GM12878 (cell line): ENCODE measurements at regions not wholly inside any gene's neighbourhood (a gene's known extent, or its start where the extent isn't known, plus 50 kb on each side); places are given as distances from the start of the nearest gene placed in this dataset.

ENCODE experiments used
- ATAC-seq: fragments of 200-7000 bp; cut with Tn5 transposase; 3 replicates; pipeline ENCODE4 v1.9.1; 2020; ENCODE audit warnings: mild to moderate bottlenecking, moderate library complexity
- BruUV-seq: library from RNA; stranded (reverse); fragments of 400-500 nt; replicated peaks from 2 replicates; lab custom pipeline; 2021; lab: Mats Ljungman, UMichigan
- CTCF ChIA-PET: fragments of 300-600 bp; sonication (Branson Sonifier 250); formaldehyde crosslinking; extraction: SDS; loops from one replicate; lab custom pipeline; 2021; ENCODE audit warnings: inconsistent platforms; lab: Yijun Ruan, JAX
- POLR2A ChIA-PET: fragments of 350-600 bp; formaldehyde crosslinking; extraction: SDS; loops from one replicate; lab custom pipeline; 2021; ENCODE audit warnings: inconsistent platforms; lab: Charles Lee
- RAD21 ChIA-PET: fragments of 300-600 bp; sonication (Branson Sonifier 250); formaldehyde crosslinking; loops from one replicate; lab custom pipeline; 2023; ENCODE audit warnings: antibody characterized with exemption; ENCODE audit not compliant: unreplicated experiment; lab: Charles Lee
- SMC1A ChIA-PET: fragments of 300-600 bp; sonication (Branson Sonifier 250); formaldehyde crosslinking; loops from one replicate; lab custom pipeline; 2023; ENCODE audit not compliant: unreplicated experiment, uncharacterized antibody; lab: Charles Lee
- DNase-seq: peaks from one replicate; pipeline ENCODE4 v3.0.0-alpha.2; 2011; ENCODE audit warnings: low read depth, low spot score
- FAIRE-seq: peaks from 3 replicates; lab custom pipeline; 2011; peaks lifted over from hg19 to GRCh38; lab: Jason Lieb, UNC
- H2AFZ ChIP-seq: 2 replicates; pipeline ENCODE4 v1.6.0; 2011; ENCODE audit warnings: low read depth, low read length, control low read depth; ENCODE audit not compliant: control insufficient read depth
- H3K27ac ChIP-seq: 2 replicates; pipeline ENCODE4 v1.5.1; 2011; ENCODE audit warnings: control low read depth; ENCODE audit not compliant: control insufficient read depth, insufficient read depth
- H3K27me3 ChIP-seq, 2 experiments: replicated peaks in 1 of 2; 2 replicates each; pipeline versions ENCODE4 v1.6.0 to v1.6.1; 2011; ENCODE audit warnings: low read length in 1 of 2; ENCODE audit not compliant: control insufficient read depth in 2 of 2, insufficient read depth in 2 of 2
- H3K36me3 ChIP-seq, 2 experiments: 2 replicates each; pipeline ENCODE4 v1.5.1; 2011; ENCODE audit warnings: low read length in 1 of 2; ENCODE audit not compliant: control insufficient read depth in 2 of 2, insufficient read depth in 2 of 2
- H3K4me1 ChIP-seq: 2 replicates; pipeline ENCODE4 v1.6.1; 2011; ENCODE audit warnings: mild to moderate bottlenecking, low read length, moderate library complexity, mixed read lengths; ENCODE audit not compliant: control insufficient read depth, insufficient read depth
- H3K4me2 ChIP-seq: 2 replicates; pipeline ENCODE4 v1.6.0; 2011; ENCODE audit warnings: control low read depth; ENCODE audit not compliant: control insufficient read depth, insufficient read depth
- H3K4me3 ChIP-seq: fragments of 200-600 bp; sonication (generic); 2 replicates; pipeline ENCODE4 v1.5.1; 2016
- H3K79me2 ChIP-seq: 2 replicates; pipeline ENCODE4 v1.6.0; 2011; ENCODE audit warnings: low read length; ENCODE audit not compliant: control insufficient read depth, insufficient read depth
- H3K9ac ChIP-seq: 2 replicates; pipeline ENCODE4 v1.8.0; 2011; ENCODE audit warnings: low read length, control low read depth, mixed read lengths; ENCODE audit not compliant: control insufficient read depth, insufficient read depth
- H3K9me3 ChIP-seq: replicated peaks from 3 replicates; pipeline ENCODE4 v1.5.1; 2011; ENCODE audit warnings: mild to moderate bottlenecking, low read length; ENCODE audit not compliant: control insufficient read depth, insufficient read depth
- H4K20me1 ChIP-seq: 2 replicates; pipeline ENCODE4 v1.6.0; 2011; ENCODE audit not compliant: control insufficient read depth, insufficient read depth
- NBN ChIP-seq: fragments of 450-650 bp; IDR thresholded peaks from 2 replicates; pipeline ENCODE4 v1.6.1; 2016
- SMAD1 ChIP-seq: fragments of 450-650 bp; IDR thresholded peaks from 2 replicates; pipeline ENCODE4 v1.6.1; 2018; ENCODE audit warnings: mild to moderate bottlenecking, low read depth; ENCODE audit not compliant: partially characterized antibody
- SUZ12 ChIP-seq: fragments of 200-600 bp; sonication (generic); IDR thresholded peaks from one replicate; pipeline ENCODE4 v1.6.1; 2018; ENCODE audit warnings: antibody characterized with exemption, mild to moderate bottlenecking; ENCODE audit not compliant: unreplicated experiment
- USF1 ChIP-seq: IDR thresholded peaks from 2 replicates; pipeline ENCODE4 v1.6.1; 2011; ENCODE audit warnings: borderline replicate concordance, low read depth, mild to moderate bottlenecking, moderate library complexity, mixed read lengths, low read length; ENCODE audit not compliant: insufficient read depth; ENCODE audit errors: extremely low read length
- WGBS: methylation state at CpG from one replicate; pipeline ENCODE4 v1.1.6; 2016; ENCODE audit warnings: low lambda C conversion rate; ENCODE audit not compliant: insufficient replicate concordance, insufficient coverage; ENCODE audit errors: missing lambda C conversion rate; 5-methylcytosine and 5-hydroxymethylcytosine counted together
- in situ Hi-C: fragments of 300-500 bp; cut with MboI; formaldehyde crosslinking; loops from 9 replicates; pipeline ENCODE4 v1.14.3; 2018; ENCODE audit warnings: mixed read lengths
- intact Hi-C: fragments of 100-400 bp; cut with micrococcal nuclease; formaldehyde crosslinking; loops from one replicate; pipeline ENCODE4 v1.14.2; 2022; ENCODE audit not compliant: unreplicated experiment
- TF ChIP-seq, protein P1 (sequence below): fragments of 450-650 bp; IDR thresholded peaks from 2 replicates; pipeline ENCODE4 v1.6.1; 2017; ENCODE audit warnings: mild to moderate bottlenecking, moderate library complexity

GRCh38 chr12:24725616-24726015 lies 223.3 kb downstream of the BCAT1 start:
- no peak overlapping the region for H2AFZ ChIP-seq
- intact Hi-C loops, result loop anchor here (5.0 kb wide), 1 partner anchor 363 kb away; no protein-coding TSS in a partner anchor
- CTCF ChIA-PET, result no interaction called here
- H3K36me3 ChIP-seq, result no peaks in the 10 kb centered on the region
- FAIRE-seq (no peak), DNase-seq (no peak), ATAC-seq (no peak)
- no peak overlapping the region for H3K27ac ChIP-seq
- TF ChIP-seq, protein P1, sequence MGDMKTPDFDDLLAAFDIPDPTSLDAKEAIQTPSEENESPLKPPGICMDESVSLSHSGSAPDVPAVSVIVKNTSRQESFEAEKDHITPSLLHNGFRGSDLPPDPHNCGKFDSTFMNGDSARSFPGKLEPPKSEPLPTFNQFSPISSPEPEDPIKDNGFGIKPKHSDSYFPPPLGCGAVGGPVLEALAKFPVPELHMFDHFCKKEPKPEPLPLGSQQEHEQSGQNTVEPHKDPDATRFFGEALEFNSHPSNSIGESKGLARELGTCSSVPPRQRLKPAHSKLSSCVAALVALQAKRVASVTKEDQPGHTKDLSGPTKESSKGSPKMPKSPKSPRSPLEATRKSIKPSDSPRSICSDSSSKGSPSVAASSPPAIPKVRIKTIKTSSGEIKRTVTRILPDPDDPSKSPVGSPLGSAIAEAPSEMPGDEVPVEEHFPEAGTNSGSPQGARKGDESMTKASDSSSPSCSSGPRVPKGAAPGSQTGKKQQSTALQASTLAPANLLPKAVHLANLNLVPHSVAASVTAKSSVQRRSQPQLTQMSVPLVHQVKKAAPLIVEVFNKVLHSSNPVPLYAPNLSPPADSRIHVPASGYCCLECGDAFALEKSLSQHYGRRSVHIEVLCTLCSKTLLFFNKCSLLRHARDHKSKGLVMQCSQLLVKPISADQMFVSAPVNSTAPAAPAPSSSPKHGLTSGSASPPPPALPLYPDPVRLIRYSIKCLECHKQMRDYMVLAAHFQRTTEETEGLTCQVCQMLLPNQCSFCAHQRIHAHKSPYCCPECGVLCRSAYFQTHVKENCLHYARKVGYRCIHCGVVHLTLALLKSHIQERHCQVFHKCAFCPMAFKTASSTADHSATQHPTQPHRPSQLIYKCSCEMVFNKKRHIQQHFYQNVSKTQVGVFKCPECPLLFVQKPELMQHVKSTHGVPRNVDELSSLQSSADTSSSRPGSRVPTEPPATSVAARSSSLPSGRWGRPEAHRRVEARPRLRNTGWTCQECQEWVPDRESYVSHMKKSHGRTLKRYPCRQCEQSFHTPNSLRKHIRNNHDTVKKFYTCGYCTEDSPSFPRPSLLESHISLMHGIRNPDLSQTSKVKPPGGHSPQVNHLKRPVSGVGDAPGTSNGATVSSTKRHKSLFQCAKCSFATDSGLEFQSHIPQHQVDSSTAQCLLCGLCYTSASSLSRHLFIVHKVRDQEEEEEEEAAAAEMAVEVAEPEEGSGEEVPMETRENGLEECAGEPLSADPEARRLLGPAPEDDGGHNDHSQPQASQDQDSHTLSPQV, result no peak
- no peak for TF ChIP-seq SMAD1
- no peak for TF ChIP-seq SUZ12
- TF ChIP-seq NBN, result no peak
- no peak for TF ChIP-seq USF1
- no peak overlapping the region for H3K4me2 ChIP-seq
- 100% methylated on average over 1 of the region's 1 CpG for WGBS
- H3K9ac ChIP-seq, result no peak overlapping the region
- H3K4me3 ChIP-seq, result no peak overlapping the region
- SMC1A ChIA-PET, result no interaction called here
- no peaks in the 10 kb centered on the region for H3K27me3 ChIP-seq
- H3K9me3 ChIP-seq, result peaks cover 3% of the 10 kb centered on the region; the same call in 2 of the 3 replicates
- POLR2A ChIA-PET, result no interaction called here
- no peaks in the 10 kb centered on the region for H4K20me1 ChIP-seq
- H3K79me2 ChIP-seq, result no peaks in the 10 kb centered on the region
- in situ Hi-C loops, result no loop called here
- RAD21 ChIA-PET, result no interaction called here
- no TSS peak for BruUV-seq
- peaks cover 6% of the 10 kb centered on the region for H3K4me1 ChIP-seq
